ENCODE measurements at regions not wholly inside any gene's neighbourhood (a gene's known extent, or its start where the extent isn't known, plus 50 kb on each side); places are given as distances from the start of the nearest gene placed in this dataset.

GRCh38 chr6:133637436-133637835, 251.5 kb upstream of the TCF21 start:
- no peak overlapping the region for H3K4me3 ChIP-seq (ENCODE audit: low read depth, low read length)
- DNase-seq (ENCODE audit: low read depth) = no peak
- TF ChIP-seq, protein P1, sequence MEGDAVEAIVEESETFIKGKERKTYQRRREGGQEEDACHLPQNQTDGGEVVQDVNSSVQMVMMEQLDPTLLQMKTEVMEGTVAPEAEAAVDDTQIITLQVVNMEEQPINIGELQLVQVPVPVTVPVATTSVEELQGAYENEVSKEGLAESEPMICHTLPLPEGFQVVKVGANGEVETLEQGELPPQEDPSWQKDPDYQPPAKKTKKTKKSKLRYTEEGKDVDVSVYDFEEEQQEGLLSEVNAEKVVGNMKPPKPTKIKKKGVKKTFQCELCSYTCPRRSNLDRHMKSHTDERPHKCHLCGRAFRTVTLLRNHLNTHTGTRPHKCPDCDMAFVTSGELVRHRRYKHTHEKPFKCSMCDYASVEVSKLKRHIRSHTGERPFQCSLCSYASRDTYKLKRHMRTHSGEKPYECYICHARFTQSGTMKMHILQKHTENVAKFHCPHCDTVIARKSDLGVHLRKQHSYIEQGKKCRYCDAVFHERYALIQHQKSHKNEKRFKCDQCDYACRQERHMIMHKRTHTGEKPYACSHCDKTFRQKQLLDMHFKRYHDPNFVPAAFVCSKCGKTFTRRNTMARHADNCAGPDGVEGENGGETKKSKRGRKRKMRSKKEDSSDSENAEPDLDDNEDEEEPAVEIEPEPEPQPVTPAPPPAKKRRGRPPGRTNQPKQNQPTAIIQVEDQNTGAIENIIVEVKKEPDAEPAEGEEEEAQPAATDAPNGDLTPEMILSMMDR (IDR thresholded peaks at IDR 0.05; ENCODE audit: control insufficient read depth, extremely low read depth, insufficient read depth) = no peak

- no peak overlapping the region for H3K4me3 ChIP-seq (ENCODE audit: low read depth, low read length)
- no peak for DNase-seq (ENCODE audit: low read depth)
- TF ChIP-seq, protein P1 (IDR thresholded peaks at IDR 0.05; ENCODE audit: control insufficient read depth, extremely low read depth, insufficient read depth) = no peak
Observed at GRCh38 chr6:133637874-133638273, 251.0 kb upstream of the TCF21 start.

DNA sequence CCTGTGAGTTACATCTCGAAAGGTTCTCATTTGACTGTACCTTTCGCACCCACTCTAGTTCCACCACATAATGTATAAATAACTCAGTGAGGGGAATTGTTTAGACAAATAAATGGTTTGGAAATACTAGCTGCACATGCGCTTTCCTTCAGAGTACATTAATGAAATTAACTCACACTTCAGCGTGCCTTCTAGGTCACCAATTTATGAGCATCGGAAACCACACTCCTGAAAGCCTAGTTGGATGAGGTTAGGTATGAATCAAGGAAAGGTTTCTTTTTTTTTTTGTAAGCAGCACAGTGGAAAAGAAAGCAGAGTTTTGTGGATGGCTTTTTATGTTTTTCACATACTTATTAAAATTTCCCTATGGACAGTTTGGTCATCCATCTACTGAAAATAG, 247.8 kb upstream of the TCF21 start:
- no peak for DNase-seq (ENCODE audit: low read depth)
- TF ChIP-seq, protein P1 (IDR thresholded peaks at IDR 0.05; ENCODE audit: control insufficient read depth, extremely low read depth, insufficient read depth) = no peak
- H3K4me3 ChIP-seq (ENCODE audit: low read depth, low read length) = no peak overlapping the region

DNA sequence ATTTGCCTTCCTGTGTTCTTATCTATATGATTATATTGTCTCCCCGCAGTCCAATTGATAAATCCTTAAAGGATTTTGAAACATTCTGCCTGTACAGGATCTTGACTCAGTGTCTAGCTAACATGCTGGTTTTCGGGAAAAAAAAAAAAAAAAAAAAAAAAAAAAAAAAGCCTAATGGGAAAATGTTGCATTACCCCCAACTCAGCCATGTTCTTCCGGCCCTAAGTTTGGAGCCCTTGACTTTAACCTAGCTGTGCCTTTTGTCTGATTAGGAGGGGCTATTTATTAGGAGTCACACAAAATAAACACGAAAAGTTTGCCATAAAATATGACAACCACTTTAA, 244.4 kb upstream of the TCF21 start:
- TF ChIP-seq, protein P1 (IDR thresholded peaks at IDR 0.05; ENCODE audit: control insufficient read depth, extremely low read depth, insufficient read depth) = no peak
- no peak overlapping the region for H3K4me3 ChIP-seq (ENCODE audit: low read depth, low read length)
- DNase-seq (ENCODE audit: low read depth) = no peak

- DNase-seq (ENCODE audit: low read depth) = no peak
- H3K4me3 ChIP-seq (ENCODE audit: low read depth, low read length) = no peak overlapping the region
- TF ChIP-seq, protein P1 (IDR thresholded peaks at IDR 0.05; ENCODE audit: control insufficient read depth, extremely low read depth, insufficient read depth) = no peak
Observed at GRCh38 chr6:133644892-133645619, 243.9 kb upstream of the TCF21 start.

- H3K4me3 ChIP-seq (ENCODE audit: low read depth, low read length) = no peak overlapping the region
- TF ChIP-seq, protein P1 (IDR thresholded peaks at IDR 0.05; ENCODE audit: control insufficient read depth, extremely low read depth, insufficient read depth) = no peak
- no peak for DNase-seq (ENCODE audit: low read depth)
Observed at GRCh38 chr6:133645966-133646740, 242.8 kb upstream of the TCF21 start.
